SK-N-MC (cell line): ENCODE measurements at regions not wholly inside any gene's neighbourhood (a gene's known extent, or its start where the extent isn't known, plus 50 kb on each side); places are given as distances from the start of the nearest gene placed in this dataset.

ENCODE experiments used
- DNase-seq: peaks from one replicate; pipeline ENCODE4 v3.0.0-alpha.2; 2011; ENCODE audit warnings: low read depth, low spot score
- H3K27ac ChIP-seq: fragments of 200-600 bp; sonication (generic); 2 replicates; pipeline ENCODE4 v1.5.1; 2016; ENCODE audit warnings: mixed run types
- H3K36me3 ChIP-seq: fragments of 200-600 bp; sonication (generic); 2 replicates; pipeline ENCODE4 v1.6.1; 2017; ENCODE audit warnings: antibody characterized with exemption, low read length, mixed read lengths; ENCODE audit not compliant: insufficient read depth
- H3K4me3 ChIP-seq: fragments of 200-600 bp; sonication (generic); 2 replicates; pipeline ENCODE4 v1.5.1; 2016
- H3K9ac ChIP-seq: fragments of 200-600 bp; sonication (generic); 2 replicates; pipeline ENCODE4 v1.8.0; 2017; ENCODE audit warnings: mixed run types, mixed read lengths; ENCODE audit not compliant: insufficient read length
- H3K9me3 ChIP-seq: fragments of 200-600 bp; sonication (generic); 2 replicates; pipeline ENCODE4 v1.6.1; 2017; ENCODE audit warnings: low read depth, mild to moderate bottlenecking, antibody characterized with exemption, low read length, moderate library complexity, mixed read lengths
- EZH2 ChIP-seq: fragments of 200-600 bp; sonication (generic); IDR thresholded peaks from one replicate; pipeline ENCODE4 v1.6.1; 2017; ENCODE audit warnings: antibody characterized with exemption
- FOXP2 ChIP-seq: optimal IDR thresholded peaks from 2 replicates; pipeline ENCODE3; 2011; ENCODE audit warnings: mild to moderate bottlenecking, moderate library complexity; ENCODE audit not compliant: insufficient read depth; ENCODE audit errors: extremely low read length, control extremely low read depth
- POLR2AphosphoS5 ChIP-seq: IDR thresholded peaks from 2 replicates; pipeline ENCODE4 v1.6.1; 2012; ENCODE audit warnings: mild to moderate bottlenecking, low read depth, low read length, borderline replicate concordance

- H3K4me3 ChIP-seq: no peak overlapping the region
- TF ChIP-seq POLR2AphosphoS5 (no peak), EZH2 (no peak), FOXP2 (no peak)
- no peak for DNase-seq
- no peaks in the 10 kb centered on the region for H3K36me3 ChIP-seq
- no peaks in the 10 kb centered on the region for H3K9me3 ChIP-seq
- H3K27ac ChIP-seq: no peak overlapping the region
- no peak overlapping the region for H3K9ac ChIP-seq
Measured at GRCh38 chr2:129754421-129754820, 225.0 kb upstream of the RAB6C start.

GRCh38 chr2:129754831-129755230, 224.6 kb upstream of the RAB6C start:
- Histone ChIP-seq H3K27ac (no peak overlapping the region), H3K9me3 (no peaks in the 10 kb centered on the region), H3K36me3 (no peaks in the 10 kb centered on the region), H3K4me3 (no peak overlapping the region), H3K9ac (no peak overlapping the region)
- no peak for TF ChIP-seq EZH2
- TF ChIP-seq POLR2AphosphoS5: no peak
- TF ChIP-seq FOXP2: no peak
- no peak for DNase-seq

- no peaks in the 10 kb centered on the region for H3K36me3 ChIP-seq
- no peak overlapping the region for H3K27ac ChIP-seq
- no peak for TF ChIP-seq POLR2AphosphoS5
- TF ChIP-seq FOXP2: no peak
- no peak for TF ChIP-seq EZH2
- no peaks in the 10 kb centered on the region for H3K9me3 ChIP-seq
- no peak for DNase-seq
- no peak overlapping the region for H3K4me3 ChIP-seq
- no peak overlapping the region for H3K9ac ChIP-seq
Measured at GRCh38 chr2:129755786-129756185, 223.7 kb upstream of the RAB6C start.

- H3K9me3 ChIP-seq: no peaks in the 10 kb centered on the region
- no peak for DNase-seq
- no peaks in the 10 kb centered on the region for H3K36me3 ChIP-seq
- TF ChIP-seq EZH2 (no peak), POLR2AphosphoS5 (no peak), FOXP2 (no peak)
- no peak overlapping the region for H3K9ac ChIP-seq
- H3K27ac ChIP-seq: no peak overlapping the region
- H3K4me3 ChIP-seq: no peak overlapping the region
Measured at GRCh38 chr2:129756276-129756675, 223.2 kb upstream of the RAB6C start.

- DNase-seq: no peak
- Histone ChIP-seq H3K9ac (no peak overlapping the region), H3K9me3 (no peaks in the 10 kb centered on the region), H3K36me3 (no peaks in the 10 kb centered on the region), H3K4me3 (no peak overlapping the region), H3K27ac (no peak overlapping the region)
- no peak for TF ChIP-seq POLR2AphosphoS5
- TF ChIP-seq FOXP2: no peak
Measured at GRCh38 chr2:129757366-129757914, 222.0 kb upstream of the RAB6C start.

GRCh38 chr2:129757915-129758783, 221.3 kb upstream of the RAB6C start:
- no peak for TF ChIP-seq FOXP2
- no peak for TF ChIP-seq POLR2AphosphoS5
- TF ChIP-seq EZH2: no peak
- Histone ChIP-seq H3K4me3 (no peak overlapping the region), H3K9ac (no peak overlapping the region), H3K36me3 (no peaks in the 10 kb centered on the region), H3K27ac (no peak overlapping the region), H3K9me3 (no peaks in the 10 kb centered on the region)
- no peak for DNase-seq

GRCh38 chr2:129758784-129759471, 220.5 kb upstream of the RAB6C start:
- no peak overlapping the region for H3K27ac ChIP-seq
- H3K9ac ChIP-seq: no peak overlapping the region
- H3K9me3 ChIP-seq: no peaks in the 10 kb centered on the region
- no peak overlapping the region for H3K4me3 ChIP-seq
- no peaks in the 10 kb centered on the region for H3K36me3 ChIP-seq
- DNase-seq: no peak
- no peak for TF ChIP-seq FOXP2
- no peak for TF ChIP-seq EZH2
- TF ChIP-seq POLR2AphosphoS5: no peak

- H3K9ac ChIP-seq: no peak overlapping the region
- H3K36me3 ChIP-seq: no peaks in the 10 kb centered on the region
- no peak overlapping the region for H3K27ac ChIP-seq
- TF ChIP-seq POLR2AphosphoS5: no peak
- no peak for TF ChIP-seq FOXP2
- TF ChIP-seq EZH2: no peak
- no peak overlapping the region for H3K4me3 ChIP-seq
- DNase-seq: no peak
- no peaks in the 10 kb centered on the region for H3K9me3 ChIP-seq
Measured at GRCh38 chr2:129759472-129760010, 219.9 kb upstream of the RAB6C start.
